Neural crest cell (in vitro differentiated cells): ENCODE measurements at regions not wholly inside any gene's neighbourhood (a gene's known extent, or its start where the extent isn't known, plus 50 kb on each side); places are given as distances from the start of the nearest gene placed in this dataset.
"Not testable (repeated sequence)": the region's sequence is repeated elsewhere in the genome, so short reads cannot be mapped to it uniquely, and the experiment has no call there.

Experiments
- DNase-seq: peaks from one replicate; pipeline ENCODE4 v3.0.0; 2021; ENCODE audit warnings: low read depth, mixed read lengths, low spot score
- H3K27ac Mint-ChIP-seq: one replicate; pipeline ENCODE4 v1.8.0; 2021; ENCODE audit warnings: mild to moderate bottlenecking, mixed read lengths; ENCODE audit not compliant: unreplicated experiment
- H3K27me3 Mint-ChIP-seq: 2 replicates; pipeline ENCODE4 v1.8.0; 2021; ENCODE audit warnings: low read depth, mild to moderate bottlenecking, mixed read lengths
- H3K36me3 Mint-ChIP-seq: 2 replicates; pipeline ENCODE4 v1.8.0; 2021; ENCODE audit warnings: low read depth, mild to moderate bottlenecking, mixed read lengths
- H3K4me1 Mint-ChIP-seq: 2 replicates; pipeline ENCODE4 v1.8.0; 2021; ENCODE audit warnings: mixed read lengths
- H3K4me3 Mint-ChIP-seq: one replicate; pipeline ENCODE4 v1.8.0; 2021; ENCODE audit warnings: mild to moderate bottlenecking, mixed read lengths
- H3K9me3 Mint-ChIP-seq: 2 replicates; pipeline ENCODE4 v1.8.0; 2021; ENCODE audit warnings: mixed read lengths
- CTCF ChIP-seq: fragments of 200-600 bp; sonication (generic); conservative IDR thresholded peaks from 2 replicates; pipeline ENCODE4 v1.5.0; 2021; ENCODE audit warnings: antibody characterized with exemption, mild to moderate bottlenecking

GRCh38 chr2:84152462-84152861 lies 306.6 kb downstream of the SUCLG1 start:
- Mint-ChIP-seq H3K36me3 (no peaks in the 10 kb centered on the region), H3K27me3 (no peaks in the 10 kb centered on the region), H3K9me3 (no peaks in the 10 kb centered on the region), H3K4me1 (no peaks in the 10 kb centered on the region), H3K4me3 (no peak overlapping the region), H3K27ac (no peak overlapping the region)
- no peak for DNase-seq
- TF ChIP-seq CTCF, result no peak

GRCh38 chr2:84144345-84144744 lies 314.7 kb downstream of the SUCLG1 start:
- no peak for TF ChIP-seq CTCF
- H3K4me3 Mint-ChIP-seq, result no peak overlapping the region
- no peaks in the 10 kb centered on the region for H3K36me3 Mint-ChIP-seq
- no peaks in the 10 kb centered on the region for H3K9me3 Mint-ChIP-seq
- no peak for DNase-seq
- no peak overlapping the region for H3K27ac Mint-ChIP-seq
- H3K27me3 Mint-ChIP-seq, result no peaks in the 10 kb centered on the region
- no peaks in the 10 kb centered on the region for H3K4me1 Mint-ChIP-seq

GRCh38 chr2:84137034-84137433 lies 322.0 kb downstream of the SUCLG1 start:
- Mint-ChIP-seq H3K4me1 (peaks cover 7% of the 10 kb centered on the region), H3K27me3 (no peaks in the 10 kb centered on the region), H3K9me3 (no peaks in the 10 kb centered on the region), H3K4me3 (no peak overlapping the region), H3K36me3 (no peaks in the 10 kb centered on the region), H3K27ac (no peak overlapping the region)
- TF ChIP-seq CTCF, result no peak
- no peak for DNase-seq

- peaks cover 11% of the 10 kb centered on the region for H3K4me1 Mint-ChIP-seq
- DNase-seq, result no peak
- no peak overlapping the region for H3K4me3 Mint-ChIP-seq
- TF ChIP-seq CTCF, result no peak
- H3K27ac Mint-ChIP-seq, result no peak overlapping the region
- H3K9me3 Mint-ChIP-seq, result peaks cover 3% of the 10 kb centered on the region
- no peaks in the 10 kb centered on the region for H3K27me3 Mint-ChIP-seq
- peaks cover under 1% of the 10 kb centered on the region for H3K36me3 Mint-ChIP-seq
Measured at GRCh38 chr2:84132370-84132769, 326.7 kb downstream of the SUCLG1 start.

- no peak overlapping the region for H3K4me3 Mint-ChIP-seq
- H3K27me3 Mint-ChIP-seq, result no peaks in the 10 kb centered on the region
- H3K4me1 Mint-ChIP-seq, result peaks cover 11% of the 10 kb centered on the region
- peaks cover 5% of the 10 kb centered on the region for H3K9me3 Mint-ChIP-seq
- TF ChIP-seq CTCF, result no peak
- H3K36me3 Mint-ChIP-seq, result peaks cover 3% of the 10 kb centered on the region
- no peak for DNase-seq
- no peak overlapping the region for H3K27ac Mint-ChIP-seq
Measured at GRCh38 chr2:84131278-84131830, 327.7 kb downstream of the SUCLG1 start.

- no peak overlapping the region for H3K4me3 Mint-ChIP-seq
- no peak for TF ChIP-seq CTCF
- peaks cover 5% of the 10 kb centered on the region for H3K9me3 Mint-ChIP-seq
- H3K4me1 Mint-ChIP-seq, result peaks cover 11% of the 10 kb centered on the region
- no peak for DNase-seq
- no peaks in the 10 kb centered on the region for H3K27me3 Mint-ChIP-seq
- H3K36me3 Mint-ChIP-seq, result peaks cover 3% of the 10 kb centered on the region
- H3K27ac Mint-ChIP-seq, result no peak overlapping the region
Measured at GRCh38 chr2:84129018-84129417, 330.1 kb downstream of the SUCLG1 start.

- not testable (repeated sequence) for H3K36me3 Mint-ChIP-seq, H3K27ac Mint-ChIP-seq, H3K4me3 Mint-ChIP-seq, DNase-seq, H3K27me3 Mint-ChIP-seq, H3K9me3 Mint-ChIP-seq
- H3K4me1 Mint-ChIP-seq, result peaks cover 11% of the 10 kb centered on the region
Measured at GRCh38 chr2:84127812-84128211, 331.3 kb downstream of the SUCLG1 start.
